Pancreas (tissue), 10 donors: ENCODE measurements at regions not wholly inside any gene's neighbourhood (a gene's known extent, or its start where the extent isn't known, plus 50 kb on each side); places are given as distances from the start of the nearest gene placed in this dataset.
"Not testable (repeated sequence)": the region's sequence is repeated elsewhere in the genome, so short reads cannot be mapped to it uniquely, and the experiment has no call there.

Experiments used
- ATAC-seq, 4 donors: fragments of 200-7000 bp; cut with Tn5 transposase; one replicate each; pipeline versions ENCODE4 v1.8.0 to v1.9.1; 2020; ENCODE audit warnings: mild to moderate bottlenecking in 4 of 4, moderate library complexity in 4 of 4
- DNase-seq, 6 donors: peaks; one replicate each; pipeline ENCODE4 v3.0.0-alpha.2; 2020
- FAIRE-seq: peaks from 2 replicates; lab custom pipeline; 2012; peaks lifted over from hg19 to GRCh38; lab: Jason Lieb, UNC
- H3K27ac ChIP-seq, 4 donors: fragments of 200-600 bp; sonication (generic); 1 replicate in 3 of 4; 2 replicates in 1 of 4; pipeline versions ENCODE4 v1.5.0 to v1.8.0; 2020
- H3K27me3 ChIP-seq, 4 donors: fragments of 200-600 bp; one replicate each; pipeline ENCODE4 v1.8.0; 2021
- H3K36me3 ChIP-seq, 3 donors: fragments of 200-600 bp; sonication (generic) in 1 of 3; one replicate each; pipeline versions ENCODE4 v1.5.0 to v1.8.0; 2020 to 2021
- H3K4me1 ChIP-seq, 3 donors: fragments of 200-600 bp; one replicate each; pipeline ENCODE4 v1.8.0; 2021
- H3K4me3 ChIP-seq, 4 donors: fragments of 200-600 bp; sonication (generic) in 2 of 4; one replicate each; pipeline versions ENCODE4 v1.5.0 to v1.8.0; 2020 to 2021
- H3K9me3 ChIP-seq, 4 donors: fragments of 200-600 bp; one replicate each; pipeline ENCODE4 v1.8.0; 2021
- WGBS, 2 donors: extraction: QIAGEN DNeasy Blood & Tissue Kit; methylation state at CpG; one replicate each; pipeline ENCODE4 v1.1.7; 2013; 5-methylcytosine and 5-hydroxymethylcytosine counted together
- intact Hi-C, 3 donors: fragments of 100-400 bp; cut with DNase I; formaldehyde crosslinking; loops; one replicate each; pipeline versions ENCODE4 v1.11.1 to v1.14.2; 2022
- TF ChIP-seq, protein P1 (sequence below), 4 donors: fragments of 200-600 bp; sonication (generic) in 3 of 4; IDR thresholded peaks; one replicate each; pipeline versions ENCODE4 v1.5.0 to v1.8.0; 2021; ENCODE audit warnings: antibody characterized with exemption in 4 of 4
- donor health status: healthy with polysubstance abuse.
- donor health status: DM: no; HTN: no; CAD: no; lungs with moderate emphysema.
- donor health status: DM: no; HTN: no; CAD: no.
- donor health status: control.
- donor health status: control.
- donor health status: Bipolar disorder and iron deficiency.
- donor health status: DM: yes; HTN: yes; CAD: no.
- donor health status: DM: no; HTN: no; CAD: no.
- donor health status: DM: no; HTN: no; CAD: no.
- donor health status: DM: yes; HTN: yes; CAD: no.

DNA sequence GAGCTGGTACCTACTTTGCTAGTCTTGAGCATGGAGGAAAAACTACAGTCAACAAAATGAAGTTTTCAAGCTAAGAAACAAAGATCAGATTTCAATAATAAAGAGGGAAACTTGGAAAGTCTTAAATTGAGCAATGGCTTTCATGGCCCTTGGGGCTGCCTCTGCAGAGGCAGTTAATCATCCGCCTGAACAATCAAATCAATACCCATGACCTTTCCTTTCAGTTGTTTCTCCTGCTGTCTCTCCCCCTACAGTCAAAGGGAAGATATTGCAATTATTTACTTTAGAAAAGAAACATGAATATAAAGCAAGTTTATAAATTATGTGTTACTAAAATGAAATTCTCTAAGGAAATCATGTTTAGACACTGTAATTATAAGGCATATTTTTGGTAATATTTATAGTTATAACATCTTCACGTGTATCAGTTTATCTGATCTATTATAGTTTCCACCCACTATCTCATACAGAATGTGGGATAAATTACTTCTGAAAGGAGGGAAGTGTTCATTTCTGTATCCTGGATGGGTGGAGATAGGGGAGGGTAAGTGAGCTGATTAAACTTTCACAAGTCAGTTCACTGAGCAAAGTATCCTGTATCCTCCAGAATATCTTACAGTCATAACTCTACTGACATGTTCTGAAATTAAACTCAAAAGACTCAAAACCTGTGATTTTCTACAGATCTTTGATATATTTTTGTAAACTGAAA lies 72.4 kb upstream of the TSC22D1 start:
- peak; percentile 69 to 81 (median 74) for ATAC-seq
- FAIRE-seq, result no peak
- Histone ChIP-seq H3K27ac (no peak overlapping the region), H3K36me3 (no peaks in the 10 kb centered on the region), H3K4me1 (no peaks in the 10 kb centered on the region), H3K27me3 (no peaks in the 10 kb centered on the region), H3K4me3 (no peak overlapping the region), H3K9me3 (no peaks in the 10 kb centered on the region)
- WGBS, 2 donors, result 32 to 45% methylated on average over 2 of the region's 2 CpGs
- DNase-seq, result peak in 1 of 6 donors; percentile 12
- intact Hi-C loops, result no loop called here
- TF ChIP-seq, protein P1, sequence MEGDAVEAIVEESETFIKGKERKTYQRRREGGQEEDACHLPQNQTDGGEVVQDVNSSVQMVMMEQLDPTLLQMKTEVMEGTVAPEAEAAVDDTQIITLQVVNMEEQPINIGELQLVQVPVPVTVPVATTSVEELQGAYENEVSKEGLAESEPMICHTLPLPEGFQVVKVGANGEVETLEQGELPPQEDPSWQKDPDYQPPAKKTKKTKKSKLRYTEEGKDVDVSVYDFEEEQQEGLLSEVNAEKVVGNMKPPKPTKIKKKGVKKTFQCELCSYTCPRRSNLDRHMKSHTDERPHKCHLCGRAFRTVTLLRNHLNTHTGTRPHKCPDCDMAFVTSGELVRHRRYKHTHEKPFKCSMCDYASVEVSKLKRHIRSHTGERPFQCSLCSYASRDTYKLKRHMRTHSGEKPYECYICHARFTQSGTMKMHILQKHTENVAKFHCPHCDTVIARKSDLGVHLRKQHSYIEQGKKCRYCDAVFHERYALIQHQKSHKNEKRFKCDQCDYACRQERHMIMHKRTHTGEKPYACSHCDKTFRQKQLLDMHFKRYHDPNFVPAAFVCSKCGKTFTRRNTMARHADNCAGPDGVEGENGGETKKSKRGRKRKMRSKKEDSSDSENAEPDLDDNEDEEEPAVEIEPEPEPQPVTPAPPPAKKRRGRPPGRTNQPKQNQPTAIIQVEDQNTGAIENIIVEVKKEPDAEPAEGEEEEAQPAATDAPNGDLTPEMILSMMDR (IDR thresholded peaks at IDR 0.05), result peak in 2 of 4 donors; percentile 17 to 20

DNA sequence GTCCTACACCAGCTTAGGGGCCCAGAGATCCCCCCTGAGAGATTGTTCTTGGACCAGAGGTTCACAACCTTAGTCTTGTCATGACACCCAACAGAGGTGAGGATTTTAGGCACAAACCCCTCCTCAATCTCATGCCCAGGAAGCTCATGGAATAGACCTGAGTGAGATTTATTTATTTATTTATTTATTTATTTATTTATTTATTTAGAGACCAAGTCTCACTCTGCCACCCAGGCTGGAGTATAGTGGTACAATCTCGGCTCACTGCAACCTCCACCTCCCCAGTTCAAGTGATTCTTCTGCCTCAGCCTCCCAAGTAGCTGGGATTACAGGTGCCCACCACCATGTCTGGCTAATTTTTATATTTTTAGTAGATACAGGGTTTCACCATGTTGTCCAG lies 71.4 kb upstream of the TSC22D1 start:
- H3K27me3 ChIP-seq, ATAC-seq, H3K4me1 ChIP-seq, DNase-seq, H3K27ac ChIP-seq, FAIRE-seq, H3K9me3 ChIP-seq, intact Hi-C loops, H3K36me3 ChIP-seq, H3K4me3 ChIP-seq: not testable (repeated sequence)
- WGBS, 2 donors, result 77 to 86% methylated on average over 1 of the region's 1 CpG

DNA sequence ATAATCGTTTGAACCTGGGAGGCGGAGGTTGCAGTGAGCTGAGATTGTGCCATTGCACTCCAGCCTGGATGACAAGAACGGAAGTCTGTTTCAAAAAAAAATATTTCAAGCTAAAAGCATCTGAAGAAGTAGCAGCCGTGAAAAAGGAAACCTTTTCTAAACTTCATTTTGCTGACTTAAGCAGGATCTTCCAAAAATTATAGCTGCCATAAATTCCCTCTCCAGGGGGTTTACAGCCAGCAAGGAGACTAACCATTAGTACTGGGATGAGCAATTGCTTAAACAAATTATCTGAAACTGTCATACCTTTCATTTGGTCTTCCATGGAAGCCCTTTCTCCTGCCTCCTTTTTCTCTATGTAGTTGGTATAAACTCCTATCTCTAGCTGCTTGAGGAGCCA lies 69.9 kb upstream of the TSC22D1 start:
- ATAC-seq (no peak), FAIRE-seq (no peak), DNase-seq (no peak)
- H3K27ac ChIP-seq, result no peak overlapping the region
- H3K9me3 ChIP-seq, result no peaks in the 10 kb centered on the region
- no peak overlapping the region for H3K4me3 ChIP-seq
- WGBS, 2 donors, result 81 to 89% methylated on average over 4 of the region's 4 CpGs
- H3K27me3 ChIP-seq, result no peaks in the 10 kb centered on the region
- no peaks in the 10 kb centered on the region for H3K36me3 ChIP-seq
- intact Hi-C loops, result no loop called here
- H3K4me1 ChIP-seq, result no peaks in the 10 kb centered on the region
- TF ChIP-seq, protein P1 (IDR thresholded peaks at IDR 0.05), result no peak

DNA sequence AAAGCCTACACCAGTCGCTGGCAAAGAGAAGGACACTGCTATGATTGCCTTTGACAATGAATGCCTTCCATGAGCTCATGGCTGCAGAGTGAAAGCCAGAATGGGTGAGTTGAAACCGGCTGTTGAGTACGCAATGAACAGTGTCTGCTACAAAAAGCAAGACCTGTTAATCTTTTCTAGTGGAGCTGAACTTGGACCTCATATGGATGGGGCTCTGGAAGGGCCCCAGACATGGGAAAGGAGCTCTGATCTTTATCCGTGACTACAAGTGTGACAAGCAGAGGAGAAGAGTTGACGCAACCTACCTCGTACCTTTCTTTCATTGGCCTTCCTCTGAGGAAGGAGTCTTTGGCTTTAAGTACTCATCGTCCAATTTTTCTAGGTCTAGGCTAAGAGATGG lies 67.1 kb upstream of the TSC22D1 start:
- WGBS, 2 donors, result 88 to 93% methylated on average over 7 of the region's 7 CpGs
- no peaks in the 10 kb centered on the region for H3K36me3 ChIP-seq
- no peak overlapping the region for H3K27ac ChIP-seq
- H3K4me1 ChIP-seq, result no peaks in the 10 kb centered on the region
- ATAC-seq (no peak), DNase-seq (no peak), FAIRE-seq (no peak)
- no peaks in the 10 kb centered on the region for H3K9me3 ChIP-seq
- H3K27me3 ChIP-seq, result no peaks in the 10 kb centered on the region
- intact Hi-C loops, result no loop called here
- no peak overlapping the region for H3K4me3 ChIP-seq
- TF ChIP-seq, protein P1 (IDR thresholded peaks at IDR 0.05), result no peak

DNA sequence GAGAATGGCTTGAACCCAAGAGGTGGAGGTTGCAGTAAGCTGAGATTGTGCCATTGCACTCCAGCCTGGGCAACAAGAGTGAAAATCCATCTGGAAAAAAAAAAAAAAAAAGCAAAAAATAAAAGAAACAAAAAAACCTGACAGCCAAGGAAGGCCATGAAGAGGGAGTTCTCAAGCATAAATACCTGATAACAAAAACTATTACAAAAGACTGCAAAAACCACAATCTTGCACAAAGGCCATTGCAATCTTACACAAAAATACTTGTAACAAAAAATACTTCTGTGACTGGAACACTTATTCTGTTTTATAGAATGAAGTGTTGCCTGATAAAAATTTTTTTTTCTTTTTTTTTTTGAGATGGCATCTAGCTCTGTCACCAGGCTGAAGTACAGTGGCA lies 61.5 kb upstream of the TSC22D1 start:
- Histone ChIP-seq H3K27ac (no peak overlapping the region), H3K36me3 (no peaks in the 10 kb centered on the region), H3K4me3 (no peak overlapping the region), H3K4me1 (no peaks in the 10 kb centered on the region), H3K27me3 (no peaks in the 10 kb centered on the region), H3K9me3 (no peaks in the 10 kb centered on the region)
- DNase-seq (no peak), FAIRE-seq (no peak), ATAC-seq (no peak)
- TF ChIP-seq, protein P1 (IDR thresholded peaks at IDR 0.05), result no peak
- intact Hi-C loops, result no loop called here
